ENCODE measurements at regions not wholly inside any gene's neighbourhood (a gene's known extent, or its start where the extent isn't known, plus 50 kb on each side); places are given as distances from the start of the nearest gene placed in this dataset.

GRCh38 chr11:33558097-33558496 lies 142.5 kb downstream of the C11orf91 start:
- H3K4me1 ChIP-seq (ENCODE audit: low read depth) = no peaks in the 10 kb centered on the region
- no peak for TF ChIP-seq CTCF (IDR thresholded peaks at IDR 0.05)
- no peak overlapping the region for H3K4me3 ChIP-seq
- intact Hi-C loops (cut with DNase I, micrococcal nuclease) = no loop called here
- ATAC-seq = no peak
- no peak for DNase-seq
- H3K9me3 ChIP-seq = no peaks in the 10 kb centered on the region
- no peaks in the 10 kb centered on the region for H3K36me3 ChIP-seq (ENCODE audit: low read depth)

- Histone ChIP-seq H3K4me1 (ENCODE audit: low read depth) (no peaks in the 10 kb centered on the region), H3K36me3 (ENCODE audit: low read depth) (no peaks in the 10 kb centered on the region), H3K9me3 (no peaks in the 10 kb centered on the region), H3K4me3 (no peak overlapping the region)
- intact Hi-C loops (cut with DNase I, micrococcal nuclease) = no loop called here
- no peak for TF ChIP-seq CTCF (IDR thresholded peaks at IDR 0.05)
- ATAC-seq (no peak), DNase-seq (no peak)
Observed at GRCh38 chr11:33557201-33557600, 143.4 kb downstream of the C11orf91 start.

GRCh38 chr11:33554219-33554618 lies 146.4 kb downstream of the C11orf91 start:
- ATAC-seq = no peak
- H3K9me3 ChIP-seq = no peaks in the 10 kb centered on the region
- no peaks in the 10 kb centered on the region for H3K4me1 ChIP-seq (ENCODE audit: low read depth)
- TF ChIP-seq CTCF (IDR thresholded peaks at IDR 0.05) = no peak
- no peak overlapping the region for H3K4me3 ChIP-seq
- no peak for DNase-seq
- intact Hi-C loops (cut with DNase I, micrococcal nuclease) = no loop called here
- no peaks in the 10 kb centered on the region for H3K36me3 ChIP-seq (ENCODE audit: low read depth)

GRCh38 chr11:33553486-33553885 lies 147.1 kb downstream of the C11orf91 start:
- ATAC-seq (no peak), DNase-seq (no peak)
- no peak overlapping the region for H3K4me3 ChIP-seq
- H3K4me1 ChIP-seq (ENCODE audit: low read depth) = no peaks in the 10 kb centered on the region
- intact Hi-C loops (cut with DNase I, micrococcal nuclease) = no loop called here
- no peaks in the 10 kb centered on the region for H3K36me3 ChIP-seq (ENCODE audit: low read depth)
- no peaks in the 10 kb centered on the region for H3K9me3 ChIP-seq
- no peak for TF ChIP-seq CTCF (IDR thresholded peaks at IDR 0.05)

- Histone ChIP-seq H3K4me1 (ENCODE audit: low read depth) (no peaks in the 10 kb centered on the region), H3K4me3 (no peak overlapping the region), H3K36me3 (ENCODE audit: low read depth) (no peaks in the 10 kb centered on the region), H3K9me3 (no peaks in the 10 kb centered on the region)
- TF ChIP-seq CTCF (IDR thresholded peaks at IDR 0.05) = no peak
- DNase-seq (no peak), ATAC-seq (no peak)
- intact Hi-C loops (cut with DNase I, micrococcal nuclease) = no loop called here
Observed at GRCh38 chr11:33552756-33553155, 147.9 kb downstream of the C11orf91 start.

- Histone ChIP-seq H3K4me3 (no peak overlapping the region), H3K36me3 (ENCODE audit: low read depth) (no peaks in the 10 kb centered on the region), H3K9me3 (no peaks in the 10 kb centered on the region), H3K4me1 (ENCODE audit: low read depth) (no peaks in the 10 kb centered on the region)
- no peak for DNase-seq
- intact Hi-C loops (cut with DNase I, micrococcal nuclease) = no loop called here
- no peak for TF ChIP-seq CTCF (IDR thresholded peaks at IDR 0.05)
- no peak for ATAC-seq
Observed at GRCh38 chr11:33551051-33551450, 149.6 kb downstream of the C11orf91 start.

Measured in mucosa of descending colon (tissue), 3 donors.